HepG2 (cell line): ENCODE measurements at regions not wholly inside any gene's neighbourhood (a gene's known extent, or its start where the extent isn't known, plus 50 kb on each side); places are given as distances from the start of the nearest gene placed in this dataset.

ENCODE experiments used
- ATAC-seq: fragments of 200-7000 bp; cut with Tn5 transposase; 3 replicates; pipeline ENCODE4 v1.9.1; 2020; ENCODE audit warnings: mild to moderate bottlenecking, moderate library complexity
- BruUV-seq: library from RNA; stranded (reverse); fragments of 400-500 nt; replicated peaks from 2 replicates; lab custom pipeline; 2021; lab: Mats Ljungman, UMichigan
- CTCF ChIA-PET: fragments of 300-600 bp; formaldehyde crosslinking; extraction: SDS; loops from one replicate; lab custom pipeline; 2021; ENCODE audit warnings: low total read pairs, inconsistent platforms, low intra/inter-chr PET ratio; lab: Yijun Ruan, JAX
- POLR2A ChIA-PET: fragments of 350-600 bp; sonication (Branson Sonifier 250); formaldehyde crosslinking; loops from one replicate; lab custom pipeline; 2020; ENCODE audit warnings: antibody characterized with exemption, inconsistent platforms; lab: Yijun Ruan, JAX
- DNase-seq: peaks from one replicate; pipeline ENCODE4 v3.0.0-alpha.2; 2015; ENCODE audit warnings: low spot score
- FAIRE-seq: peaks from 3 replicates; lab custom pipeline; 2011; peaks lifted over from hg19 to GRCh38; lab: Jason Lieb, UNC
- H2AFZ ChIP-seq: one replicate; pipeline ENCODE4 v1.6.1; 2011; ENCODE audit warnings: low read length, inconsistent platforms
- H3K27ac ChIP-seq: fragments of 300-600 bp; 3 replicates; pipeline ENCODE4 v1.8.0; 2011; ENCODE audit warnings: mixed run types, mild to moderate bottlenecking, mixed read lengths, low read length, inconsistent platforms; ENCODE audit not compliant: insufficient read depth; ENCODE audit errors: extremely low read length
- H3K27me3 ChIP-seq, 2 experiments: fragments of 200-600 bp in 1 of 2; 2 replicates in 1 of 2; 3 replicates in 1 of 2; pipeline versions ENCODE4 v1.6.0 to v1.8.0; 2011; ENCODE audit warnings: low read length in 2 of 2, mild to moderate bottlenecking in 2 of 2, moderate library complexity in 2 of 2, inconsistent platforms in 1 of 2; ENCODE audit not compliant: insufficient read depth in 2 of 2, control insufficient read depth in 1 of 2
- H3K36me3 ChIP-seq, 2 experiments: fragments of 200-600 bp in 1 of 2; replicated peaks in 1 of 2; 2 replicates in 1 of 2; 3 replicates in 1 of 2; pipeline versions ENCODE4 v1.5.1 to v1.8.0; 2011; ENCODE audit warnings: low read length in 2 of 2, inconsistent platforms in 1 of 2; ENCODE audit not compliant: insufficient read depth in 2 of 2, control insufficient read depth in 1 of 2
- H3K4me1 ChIP-seq: 2 replicates; pipeline ENCODE4 v1.5.1; 2012; ENCODE audit warnings: low read length, inconsistent platforms; ENCODE audit not compliant: insufficient read depth
- H3K4me2 ChIP-seq: 2 replicates; pipeline ENCODE4 v1.6.0; 2011; ENCODE audit warnings: low read depth, low read length, inconsistent platforms
- H3K4me3 ChIP-seq, 3 experiments: fragments of 200-600 bp in 1 of 3; sonication (generic), shearing (Covaris generic) in 1 of 3; replicated peaks in 1 of 3; 2 replicates each; pipeline ENCODE4 v1.5.1; 2011 to 2016; ENCODE audit warnings: low read length in 3 of 3, inconsistent platforms in 2 of 3, low read depth in 2 of 3, mild to moderate bottlenecking in 2 of 3, control low read depth in 1 of 3, mixed read lengths in 1 of 3; ENCODE audit not compliant: insufficient read depth in 1 of 3
- H3K79me2 ChIP-seq: one replicate; pipeline ENCODE4 v1.6.1; 2011; ENCODE audit warnings: low read length, inconsistent platforms; ENCODE audit not compliant: insufficient read depth
- H3K9ac ChIP-seq: 2 replicates; pipeline ENCODE4 v1.6.0; 2011; ENCODE audit warnings: mild to moderate bottlenecking, low read depth, low read length, inconsistent platforms; ENCODE audit not compliant: insufficient read depth
- H3K9me3 ChIP-seq: 2 replicates; pipeline ENCODE4 v1.5.1; 2012; ENCODE audit warnings: mild to moderate bottlenecking, low read length
- H4K20me1 ChIP-seq: 2 replicates; pipeline ENCODE4 v1.6.0; 2011; ENCODE audit warnings: inconsistent platforms, mild to moderate bottlenecking, low read length, moderate library complexity; ENCODE audit not compliant: insufficient read depth
- HHEX ChIP-seq: IDR thresholded peaks from 2 replicates; pipeline ENCODE4 v1.6.1; 2016; ENCODE audit warnings: control low read depth
- HNF4A ChIP-seq: sonication (generic); formaldehyde crosslinking; IDR thresholded peaks from 2 replicates; pipeline ENCODE4 v1.4.0; 2020; ENCODE audit warnings: missing genetic modification reagents
- IKZF5 ChIP-seq: IDR thresholded peaks from 2 replicates; pipeline ENCODE4 v1.6.1; 2018; ENCODE audit warnings: missing genetic modification reagents, mild to moderate bottlenecking, missing compliant biosample characterization
- KDM5A ChIP-seq: fragments of 200-600 bp; sonication (generic); IDR thresholded peaks from 2 replicates; pipeline ENCODE4 v1.7.0; 2018; ENCODE audit warnings: antibody characterized with exemption, mild to moderate bottlenecking, low read length, borderline replicate concordance
- SOX13 ChIP-seq, 3 experiments: fragments of 450-650 bp in 1 of 3; sonication (generic) in 1 of 3; formaldehyde crosslinking in 1 of 3; IDR thresholded peaks in 2 of 3; conservative IDR thresholded peaks in 1 of 3; 2 replicates each; pipeline versions ENCODE4 v1.5.0 to v1.6.1; 2016 to 2020; ENCODE audit warnings: antibody characterized with exemption in 1 of 3, mild to moderate bottlenecking in 1 of 3, missing compliant biosample characterization in 1 of 3, missing genetic modification reagents in 1 of 3, moderate library complexity in 1 of 3
- WGBS: methylation state at CpG from one replicate; pipeline ENCODE4 v1.1.6; 2017; ENCODE audit warnings: low lambda C conversion rate; 5-methylcytosine and 5-hydroxymethylcytosine counted together
- in situ Hi-C: cut with HindIII; loops from 2 replicates; pipeline ENCODE4 v1.10.0; 2017; ENCODE audit warnings: low pct_unique_long_range_greater_than_20kb; ENCODE audit not compliant: extremely low pct_ligation_motif_present
- intact Hi-C: fragments of 100-400 bp; cut with micrococcal nuclease; formaldehyde crosslinking; loops from one replicate; pipeline ENCODE4 v1.10.0; 2022; ENCODE audit not compliant: unreplicated experiment
- TF ChIP-seq, protein P1 (sequence below): sonication (generic); formaldehyde crosslinking; IDR thresholded peaks from 2 replicates; pipeline ENCODE4 v1.5.1; 2020; ENCODE audit warnings: mild to moderate bottlenecking, missing genetic modification reagents, moderate library complexity
- TF ChIP-seq, protein P2 (sequence below): sonication (generic); formaldehyde crosslinking; IDR thresholded peaks from 2 replicates; pipeline ENCODE4 v1.8.0; 2022; ENCODE audit warnings: missing genetic modification reagents, mild to moderate bottlenecking, inconsistent platforms, borderline replicate concordance

DNA sequence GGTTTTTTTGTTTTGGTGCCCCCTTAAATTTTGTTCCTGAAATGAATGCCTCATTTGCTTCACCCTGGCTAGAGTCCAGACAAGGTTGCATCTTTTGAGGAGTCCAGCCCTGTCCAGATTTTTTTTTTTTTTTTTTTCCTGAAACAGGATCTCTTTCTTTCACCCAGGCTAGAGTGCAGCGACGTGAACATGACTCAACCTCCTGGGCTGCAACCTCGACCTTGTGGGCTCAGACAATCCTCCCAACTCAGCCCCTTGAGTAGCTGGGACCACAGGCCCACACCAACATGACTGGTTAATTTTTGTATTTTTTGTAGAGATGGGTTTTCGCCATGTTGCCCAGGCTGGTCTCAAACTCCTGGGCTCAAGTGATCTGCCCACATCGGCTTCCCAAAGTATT is 469.0 kb upstream of the BRINP1 start:
- TF ChIP-seq HNF4A (CRISPR knock-in tag) (no peak), KDM5A (no peak), SOX13 (IDR thresholded peaks at IDR 0.05) (no peak), SOX13 (CRISPR knock-in tag; conservative IDR thresholded peaks at IDR 0.05 in 1 of 2, IDR thresholded peaks at IDR 0.05 in 1 of 2) (no peak), IKZF5 (CRISPR knock-in tag) (no peak), HHEX (no peak)
- TF ChIP-seq, protein P1, sequence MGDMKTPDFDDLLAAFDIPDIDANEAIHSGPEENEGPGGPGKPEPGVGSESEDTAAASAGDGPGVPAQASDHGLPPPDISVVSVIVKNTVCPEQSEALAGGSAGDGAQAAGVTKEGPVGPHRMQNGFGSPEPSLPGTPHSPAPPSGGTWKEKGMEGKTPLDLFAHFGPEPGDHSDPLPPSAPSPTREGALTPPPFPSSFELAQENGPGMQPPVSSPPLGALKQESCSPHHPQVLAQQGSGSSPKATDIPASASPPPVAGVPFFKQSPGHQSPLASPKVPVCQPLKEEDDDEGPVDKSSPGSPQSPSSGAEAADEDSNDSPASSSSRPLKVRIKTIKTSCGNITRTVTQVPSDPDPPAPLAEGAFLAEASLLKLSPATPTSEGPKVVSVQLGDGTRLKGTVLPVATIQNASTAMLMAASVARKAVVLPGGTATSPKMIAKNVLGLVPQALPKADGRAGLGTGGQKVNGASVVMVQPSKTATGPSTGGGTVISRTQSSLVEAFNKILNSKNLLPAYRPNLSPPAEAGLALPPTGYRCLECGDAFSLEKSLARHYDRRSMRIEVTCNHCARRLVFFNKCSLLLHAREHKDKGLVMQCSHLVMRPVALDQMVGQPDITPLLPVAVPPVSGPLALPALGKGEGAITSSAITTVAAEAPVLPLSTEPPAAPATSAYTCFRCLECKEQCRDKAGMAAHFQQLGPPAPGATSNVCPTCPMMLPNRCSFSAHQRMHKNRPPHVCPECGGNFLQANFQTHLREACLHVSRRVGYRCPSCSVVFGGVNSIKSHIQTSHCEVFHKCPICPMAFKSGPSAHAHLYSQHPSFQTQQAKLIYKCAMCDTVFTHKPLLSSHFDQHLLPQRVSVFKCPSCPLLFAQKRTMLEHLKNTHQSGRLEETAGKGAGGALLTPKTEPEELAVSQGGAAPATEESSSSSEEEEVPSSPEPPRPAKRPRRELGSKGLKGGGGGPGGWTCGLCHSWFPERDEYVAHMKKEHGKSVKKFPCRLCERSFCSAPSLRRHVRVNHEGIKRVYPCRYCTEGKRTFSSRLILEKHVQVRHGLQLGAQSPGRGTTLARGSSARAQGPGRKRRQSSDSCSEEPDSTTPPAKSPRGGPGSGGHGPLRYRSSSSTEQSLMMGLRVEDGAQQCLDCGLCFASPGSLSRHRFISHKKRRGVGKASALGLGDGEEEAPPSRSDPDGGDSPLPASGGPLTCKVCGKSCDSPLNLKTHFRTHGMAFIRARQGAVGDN = no peak
- TF ChIP-seq, protein P2, sequence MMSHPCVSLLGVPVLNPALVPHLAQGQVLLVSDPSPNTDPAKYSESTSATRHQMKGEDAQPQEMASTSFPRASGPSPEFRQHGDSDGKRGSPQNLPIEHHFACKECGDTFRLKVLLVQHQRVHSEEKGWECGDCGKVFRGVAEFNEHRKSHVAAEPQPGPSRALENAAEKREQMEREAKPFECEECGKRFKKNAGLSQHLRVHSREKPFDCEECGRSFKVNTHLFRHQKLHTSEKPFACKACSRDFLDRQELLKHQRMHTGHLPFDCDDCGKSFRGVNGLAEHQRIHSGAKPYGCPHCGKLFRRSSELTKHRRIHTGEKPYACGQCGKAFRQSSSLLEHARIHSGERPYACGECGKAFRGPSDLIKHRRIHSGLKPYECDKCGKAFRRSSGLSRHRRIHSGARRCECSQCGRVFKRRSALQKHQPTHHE (CRISPR knock-in tag) = no peak
- CTCF ChIA-PET = no interaction called here

More for the DNA sequence above, 469.0 kb upstream of the BRINP1 start:
- no TSS peak for BruUV-seq
- Histone ChIP-seq H3K79me2 (no peaks in the 10 kb centered on the region), H3K36me3 (no peaks in the 10 kb centered on the region), H3K27me3 (no peaks in the 10 kb centered on the region), H3K27ac (no peak overlapping the region), H3K4me1 (no peaks in the 10 kb centered on the region), H3K9me3 (no peaks in the 10 kb centered on the region), H3K4me3 (no peak overlapping the region), H4K20me1 (no peaks in the 10 kb centered on the region), H3K9ac (no peak overlapping the region), H2AFZ (no peak overlapping the region), H3K4me2 (no peak overlapping the region)
- POLR2A ChIA-PET = no interaction called here
- 27% methylated on average over 5 of the region's 5 CpGs for WGBS
- FAIRE-seq (no peak), DNase-seq (no peak), ATAC-seq (no peak)
- intact Hi-C loops = no loop called here
- in situ Hi-C loops = no loop called here
